ENCODE measurements at regions not wholly inside any gene's neighbourhood (a gene's known extent, or its start where the extent isn't known, plus 50 kb on each side); places are given as distances from the start of the nearest gene placed in this dataset.

- DNase-seq (ENCODE audit: low read depth in 3 of 3): no peak
Measured at GRCh38 chr11:70742553-70743291, 344.4 kb downstream of the CTTN start.

- no peak for DNase-seq (ENCODE audit: low read depth in 3 of 3)
Measured at GRCh38 chr11:70743329-70743728, 345.0 kb downstream of the CTTN start.

GRCh38 chr11:70743941-70744351, 345.6 kb downstream of the CTTN start:
- no peak for DNase-seq (ENCODE audit: low read depth in 3 of 3)

GRCh38 chr11:70744396-70745185, 346.3 kb downstream of the CTTN start:
- DNase-seq (ENCODE audit: low read depth in 3 of 3): no peak

DNA sequence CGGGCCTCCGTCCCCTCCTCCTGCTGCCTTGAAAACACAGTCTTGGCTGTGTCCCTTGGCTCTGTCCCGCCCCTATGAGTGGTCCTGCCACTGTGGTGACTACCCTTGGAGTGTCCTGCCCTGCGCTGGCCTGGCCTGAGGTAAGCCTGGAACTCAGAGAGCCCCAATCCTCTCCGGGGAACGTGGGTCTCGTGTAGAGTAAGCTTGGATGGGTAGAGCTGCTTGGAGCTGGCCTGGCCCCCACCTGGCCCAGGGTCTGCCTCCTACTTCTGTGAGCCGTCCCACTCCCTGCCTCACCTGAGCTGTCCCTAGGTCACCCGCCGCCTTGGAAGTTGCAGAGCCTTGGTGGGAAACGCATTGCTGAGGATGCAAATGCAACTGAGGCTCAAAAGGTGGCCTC, 347.1 kb downstream of the CTTN start:
- no peak for DNase-seq (ENCODE audit: low read depth in 3 of 3)

DNA sequence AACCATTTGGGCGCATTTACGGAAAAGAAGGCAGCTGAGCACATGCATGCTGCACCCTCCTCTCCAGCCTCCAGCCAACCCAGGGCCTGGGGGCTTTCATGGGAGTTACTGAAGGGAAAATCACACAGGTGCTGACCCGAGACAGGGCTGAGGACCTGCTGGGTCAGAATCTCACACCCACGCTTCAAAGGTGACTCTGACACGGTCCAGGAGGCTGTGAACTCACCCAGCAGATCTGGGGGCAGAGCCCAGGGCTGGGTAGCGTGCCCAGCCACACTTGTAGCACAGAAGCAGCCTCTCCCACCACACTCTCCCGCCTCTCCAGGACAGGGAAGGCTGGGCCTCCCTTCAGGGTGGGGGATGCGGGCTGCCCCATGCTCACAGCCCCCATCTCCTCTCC, 347.6 kb downstream of the CTTN start:
- DNase-seq (ENCODE audit: low read depth in 3 of 3): no peak

DNA sequence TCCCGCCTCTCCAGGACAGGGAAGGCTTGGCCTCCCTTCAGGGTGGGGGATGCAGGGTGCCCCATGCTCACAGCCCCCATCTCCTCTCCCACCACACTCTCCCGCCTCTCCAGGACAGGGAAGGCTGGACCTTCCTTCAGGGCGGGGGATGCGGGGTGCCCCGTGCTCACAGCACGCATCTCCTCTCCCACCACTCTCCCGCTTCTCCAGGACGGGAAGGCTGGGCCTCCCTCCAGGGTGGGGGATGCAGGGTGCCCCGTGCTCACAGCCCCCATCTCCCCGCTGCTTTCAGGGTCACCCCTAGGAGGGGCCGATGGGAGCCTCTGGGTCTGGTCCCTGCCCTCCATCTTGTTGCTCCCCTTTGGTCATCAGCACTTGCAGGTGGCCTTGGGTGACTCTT, 348.0 kb downstream of the CTTN start:
- no peak for DNase-seq (ENCODE audit: low read depth in 3 of 3)

GRCh38 chr11:70747285-70747684, 349.0 kb downstream of the CTTN start:
- DNase-seq (ENCODE audit: low read depth in 3 of 3): no peak

GRCh38 chr11:70747921-70748320, 349.6 kb downstream of the CTTN start:
- DNase-seq (ENCODE audit: low read depth in 3 of 3): no peak

DNA sequence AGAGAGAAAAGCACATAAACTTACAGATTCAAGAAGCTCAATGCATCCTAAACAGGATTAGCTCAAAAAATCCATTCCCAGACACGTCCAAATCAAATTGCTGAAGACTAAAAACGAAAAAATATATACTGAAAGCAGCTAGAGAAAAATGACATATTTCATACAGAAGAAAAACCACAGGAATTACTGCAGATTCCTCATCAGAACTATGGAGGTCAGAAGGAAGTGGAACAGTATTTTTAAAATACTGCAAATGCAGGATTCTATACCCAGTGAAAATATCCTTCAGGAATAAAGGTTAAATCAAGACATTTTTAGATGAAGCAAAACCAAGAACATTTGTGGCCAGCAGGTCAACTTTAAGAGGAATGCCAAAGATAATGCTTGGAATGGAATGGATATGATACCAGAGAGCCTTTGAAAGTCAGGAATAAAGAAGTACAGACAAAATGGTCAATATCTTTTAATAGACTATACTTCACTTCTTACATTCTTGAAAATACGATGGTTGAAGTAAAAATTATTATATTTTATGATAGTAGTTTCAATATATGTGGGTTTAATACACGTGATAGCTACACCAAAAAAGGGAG, 352.9 kb downstream of the CTTN start:
- DNase-seq (ENCODE audit: low read depth in 3 of 3): no peak

DNA sequence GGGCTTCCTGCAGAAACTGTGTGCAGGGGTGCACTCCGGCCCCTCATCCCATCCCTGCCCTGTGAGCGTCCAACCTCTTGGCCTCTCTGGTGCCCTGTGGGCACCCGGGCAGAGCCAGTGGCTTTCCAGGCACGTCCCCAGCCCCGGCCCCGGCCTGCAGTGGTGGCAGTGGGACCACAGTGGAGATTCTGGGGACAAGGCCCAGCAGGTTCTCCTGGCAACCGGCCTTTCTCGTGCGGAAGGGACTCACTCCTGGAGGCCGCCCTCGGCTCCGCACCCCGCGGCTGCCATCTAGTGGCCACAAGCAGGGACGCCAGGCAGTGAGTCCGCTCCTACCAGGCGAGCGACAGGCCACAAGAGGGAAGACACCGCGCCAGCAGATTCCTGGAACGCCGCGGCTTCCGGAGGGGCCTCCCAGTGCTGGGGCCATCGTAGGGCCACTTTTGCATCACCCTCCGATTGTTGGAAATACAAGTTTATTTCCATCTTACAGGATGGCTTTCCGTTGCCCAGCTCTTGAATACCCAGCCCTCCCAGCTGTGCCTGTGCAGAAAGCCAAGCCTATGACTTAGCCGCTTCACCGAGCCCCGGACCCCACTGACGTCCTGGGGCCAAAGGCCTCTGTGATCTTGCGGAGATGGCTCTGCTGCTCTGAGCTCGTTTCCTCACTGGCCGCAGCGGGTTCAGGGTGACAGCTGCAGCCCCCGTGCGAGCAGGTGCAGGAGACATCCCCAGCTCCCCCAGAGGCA, 357.3 kb downstream of the CTTN start:
- peak; percentile 24 to 55 (median 28) for DNase-seq (ENCODE audit: low read depth in 3 of 3)

DNA sequence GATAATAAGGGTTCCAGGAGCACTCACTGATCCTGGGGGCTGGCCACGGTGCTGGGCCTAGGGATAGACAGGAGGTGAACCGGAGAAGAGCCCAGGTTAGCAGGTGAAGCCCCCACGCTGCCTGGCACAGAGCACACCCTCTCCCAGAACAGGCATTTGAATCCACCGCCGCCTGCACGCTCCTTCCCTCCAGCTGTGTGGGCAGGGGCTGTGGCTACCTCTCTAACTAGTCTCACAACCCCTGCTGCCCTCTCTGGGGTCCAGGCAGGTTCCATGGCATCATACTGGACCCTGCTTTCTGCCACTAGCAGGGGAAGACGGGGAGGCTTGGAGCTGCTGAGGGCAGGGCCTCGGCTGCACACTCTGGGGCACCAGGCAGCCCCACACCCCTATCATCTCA, 358.0 kb downstream of the CTTN start:
- DNase-seq (ENCODE audit: low read depth in 3 of 3): no peak

- DNase-seq (ENCODE audit: low read depth in 3 of 3): no peak
Measured at GRCh38 chr11:70756756-70757155, 358.4 kb downstream of the CTTN start.

GRCh38 chr11:70757241-70757640, 358.9 kb downstream of the CTTN start:
- no peak for DNase-seq (ENCODE audit: low read depth in 3 of 3)

GRCh38 chr11:70758206-70758605, 359.9 kb downstream of the CTTN start:
- DNase-seq (ENCODE audit: low read depth in 3 of 3): no peak

- DNase-seq (ENCODE audit: low read depth in 3 of 3): no peak
Measured at GRCh38 chr11:70759846-70760245, 361.5 kb downstream of the CTTN start.

DNA sequence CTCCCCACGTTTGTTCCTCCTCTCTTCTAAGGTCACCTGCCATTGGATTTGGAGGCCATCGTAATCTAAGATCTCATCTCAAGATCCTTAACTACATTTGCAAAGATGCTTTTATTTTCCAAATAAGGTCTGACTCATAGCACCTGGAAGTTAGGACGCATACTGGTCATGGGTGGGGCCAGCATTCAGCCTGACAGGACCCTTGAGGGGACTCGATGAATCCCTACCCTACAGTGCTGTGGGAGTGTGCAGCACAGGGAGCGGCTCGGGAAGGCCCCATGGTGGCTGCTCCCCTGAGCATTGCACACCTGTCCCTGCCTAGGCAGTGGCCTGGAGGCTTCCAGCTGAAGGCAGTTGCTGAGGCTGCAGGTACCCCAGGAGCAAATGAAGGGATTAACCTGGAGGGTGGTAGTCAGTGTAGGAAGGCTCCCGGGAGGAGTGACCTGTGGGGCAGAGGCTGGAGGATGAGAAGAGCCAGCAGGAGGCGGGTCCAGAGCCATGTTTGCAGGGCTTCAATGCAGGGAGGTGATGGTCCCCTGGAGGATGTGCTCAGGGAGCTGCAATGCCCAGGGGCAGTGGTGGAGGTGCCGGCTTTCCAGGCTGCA, 362.2 kb downstream of the CTTN start:
- no peak for DNase-seq (ENCODE audit: low read depth in 3 of 3)

DNA sequence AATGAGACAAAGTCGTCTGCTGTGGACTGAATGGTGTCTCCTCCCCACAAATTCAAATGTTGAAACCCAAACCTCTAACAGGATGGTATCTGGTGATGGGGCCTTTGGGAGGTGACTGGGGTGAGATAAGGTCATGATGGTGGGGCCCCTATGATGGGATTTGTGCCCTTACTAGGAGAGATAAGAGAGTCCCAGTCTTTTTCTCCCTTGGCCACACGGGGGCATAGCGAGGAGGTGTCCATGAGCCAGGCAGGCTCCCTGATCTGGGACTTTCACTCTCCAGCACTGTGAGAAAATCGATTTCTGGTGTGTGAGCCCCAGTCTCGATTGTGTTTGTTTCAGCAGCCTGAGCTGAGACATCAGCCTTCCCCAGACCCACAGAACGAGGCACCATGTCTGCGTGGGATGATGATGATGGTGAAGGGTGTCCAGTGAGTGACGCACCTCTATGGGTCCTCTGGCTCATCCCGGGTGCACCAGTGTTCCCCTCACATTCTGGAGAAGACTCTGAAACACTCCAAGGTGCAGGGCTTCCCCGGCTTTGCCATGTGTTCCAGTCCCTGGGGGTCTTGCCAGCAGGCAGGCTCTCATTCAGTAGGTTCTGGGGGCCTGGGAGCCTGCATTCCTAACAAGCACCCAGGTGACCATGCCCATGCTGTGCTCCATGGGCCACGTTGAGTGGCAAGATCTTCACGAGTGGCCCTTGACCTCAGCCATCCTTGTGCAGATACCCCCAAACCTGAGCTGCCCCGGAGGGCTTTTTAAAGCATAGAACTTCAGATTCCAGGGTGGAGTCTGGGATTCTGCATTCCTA, 363.0 kb downstream of the CTTN start:
- DNase-seq (ENCODE audit: low read depth in 3 of 3): no peak

GRCh38 chr11:70761908-70762337, 363.6 kb downstream of the CTTN start:
- DNase-seq (ENCODE audit: low read depth in 3 of 3): no peak

DNA sequence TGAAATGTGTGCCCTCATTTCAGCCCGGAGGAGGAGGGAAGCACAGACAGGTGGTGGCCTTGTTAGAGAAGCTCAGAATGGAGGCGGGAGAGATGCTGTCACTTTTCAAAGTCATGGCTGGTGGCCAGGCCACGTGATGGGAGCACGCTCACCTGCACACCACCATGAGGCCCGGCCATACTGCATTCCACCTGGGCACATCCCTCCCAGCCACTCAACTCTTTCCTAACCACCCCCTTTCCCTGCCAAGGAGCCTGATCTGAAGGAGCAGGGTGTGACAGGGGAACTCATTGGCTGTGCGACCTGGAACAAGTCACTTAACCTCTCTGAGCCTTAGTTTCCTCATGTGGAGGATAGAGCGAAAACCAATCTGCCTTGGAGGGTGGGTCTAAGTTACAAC, 364.5 kb downstream of the CTTN start:
- DNase-seq (ENCODE audit: low read depth in 3 of 3): no peak

DNA sequence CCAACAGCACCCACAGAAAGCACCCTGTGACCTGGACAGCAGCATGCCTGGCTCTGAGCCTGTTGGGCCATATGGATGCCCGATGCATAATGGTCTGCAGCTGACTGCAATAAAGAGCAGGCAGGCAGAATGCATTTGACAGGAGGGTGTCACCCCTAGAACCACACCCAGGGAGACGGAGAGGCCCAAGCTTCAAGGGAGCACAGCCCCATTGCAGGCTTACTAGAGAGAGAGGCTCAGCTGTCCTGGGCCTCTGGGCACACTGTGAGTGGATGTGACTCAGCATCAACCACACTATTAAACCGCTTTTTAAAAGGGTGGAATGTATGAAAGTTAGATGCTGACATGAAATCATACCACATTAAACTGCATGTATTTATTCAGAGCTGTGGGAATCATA, 365.3 kb downstream of the CTTN start:
- DNase-seq (ENCODE audit: low read depth in 3 of 3): no peak
